ENCODE measurements at regions not wholly inside any gene's neighbourhood (a gene's known extent, or its start where the extent isn't known, plus 50 kb on each side); places are given as distances from the start of the nearest gene placed in this dataset.

DNA sequence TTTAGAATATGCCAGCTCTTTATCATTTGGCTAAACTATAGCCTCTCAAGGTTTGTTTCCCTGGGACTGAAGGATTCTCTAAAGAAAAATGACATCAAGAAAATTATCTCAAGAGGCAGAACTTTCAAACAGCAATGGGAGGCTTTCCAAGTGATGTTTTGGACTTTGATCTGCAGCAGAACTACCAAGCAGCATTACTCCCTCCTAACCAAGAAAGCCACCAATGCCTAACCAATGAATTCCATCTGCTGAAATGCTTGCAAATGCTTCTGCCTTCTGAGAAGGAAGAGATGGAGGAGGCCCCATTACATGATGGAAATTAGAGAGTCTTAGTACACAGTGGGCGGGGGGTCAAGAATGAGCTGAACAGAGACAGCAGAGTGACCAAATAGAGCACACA lies 95.1 kb upstream of the SLC35G4 start:
- ChIA-PET POLR2A (no interaction called here), CTCF (interaction anchor here (1.4 to 4.0 kb wide), 3 partner anchors 39 to 206 kb away, joined by 4 to 35 read pairs (median 6); no protein-coding TSS in a partner anchor)
- DNase-seq (ENCODE audit: low read depth, low spot score), result no peak
- no peak overlapping the region for H3K4me3 ChIP-seq (ENCODE audit: low read depth, low read length)
- TF ChIP-seq, protein P1, sequence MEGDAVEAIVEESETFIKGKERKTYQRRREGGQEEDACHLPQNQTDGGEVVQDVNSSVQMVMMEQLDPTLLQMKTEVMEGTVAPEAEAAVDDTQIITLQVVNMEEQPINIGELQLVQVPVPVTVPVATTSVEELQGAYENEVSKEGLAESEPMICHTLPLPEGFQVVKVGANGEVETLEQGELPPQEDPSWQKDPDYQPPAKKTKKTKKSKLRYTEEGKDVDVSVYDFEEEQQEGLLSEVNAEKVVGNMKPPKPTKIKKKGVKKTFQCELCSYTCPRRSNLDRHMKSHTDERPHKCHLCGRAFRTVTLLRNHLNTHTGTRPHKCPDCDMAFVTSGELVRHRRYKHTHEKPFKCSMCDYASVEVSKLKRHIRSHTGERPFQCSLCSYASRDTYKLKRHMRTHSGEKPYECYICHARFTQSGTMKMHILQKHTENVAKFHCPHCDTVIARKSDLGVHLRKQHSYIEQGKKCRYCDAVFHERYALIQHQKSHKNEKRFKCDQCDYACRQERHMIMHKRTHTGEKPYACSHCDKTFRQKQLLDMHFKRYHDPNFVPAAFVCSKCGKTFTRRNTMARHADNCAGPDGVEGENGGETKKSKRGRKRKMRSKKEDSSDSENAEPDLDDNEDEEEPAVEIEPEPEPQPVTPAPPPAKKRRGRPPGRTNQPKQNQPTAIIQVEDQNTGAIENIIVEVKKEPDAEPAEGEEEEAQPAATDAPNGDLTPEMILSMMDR (IDR thresholded peaks at IDR 0.05; ENCODE audit: insufficient read depth, low read length, missing control alignments), result no peak

DNA sequence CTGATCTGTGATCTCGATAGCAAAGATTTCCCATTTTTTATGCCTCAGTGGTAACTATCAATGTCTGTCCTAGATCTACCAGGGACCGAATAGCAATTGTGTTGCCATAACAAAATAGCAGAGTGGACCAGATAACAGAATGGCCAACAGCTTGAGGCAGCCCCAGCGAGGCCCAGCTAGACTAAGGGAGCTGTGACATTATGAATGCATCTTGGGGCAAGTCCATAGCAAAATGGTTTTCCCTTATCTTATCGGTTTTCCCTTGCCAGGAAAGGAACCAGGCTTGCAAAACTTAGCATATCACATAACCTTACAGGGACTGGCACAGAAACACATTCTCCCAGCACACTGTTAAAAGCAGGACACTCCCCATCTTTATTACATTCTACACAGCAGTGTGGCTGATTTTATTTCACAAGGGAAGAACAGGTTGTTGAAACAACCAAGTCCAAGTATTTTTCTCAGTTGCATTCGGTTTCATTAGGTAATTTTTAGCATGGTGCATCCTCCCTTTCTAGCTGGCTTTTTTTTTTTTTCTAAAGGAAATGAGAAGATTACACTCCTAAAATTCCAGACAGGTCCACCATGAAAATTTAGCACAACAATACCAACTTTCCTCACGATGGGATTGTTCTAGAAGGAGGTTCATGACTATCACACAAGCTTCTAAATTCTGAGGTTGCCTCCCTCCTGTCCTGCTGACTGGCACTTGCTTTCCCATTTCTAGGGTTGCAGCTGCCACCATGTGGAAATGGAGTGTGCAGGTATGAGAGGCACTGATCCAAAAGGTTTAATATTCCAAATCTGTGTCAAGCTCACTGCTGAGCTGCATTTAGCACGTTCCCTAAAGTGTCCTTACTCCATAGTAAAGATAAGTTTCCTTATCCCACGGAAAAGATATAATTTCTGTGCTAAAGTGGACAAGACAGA lies 97.0 kb upstream of the SLC35G4 start:
- CTCF ChIA-PET, result interaction anchor here (0.6 to 4.0 kb wide), 6 partner anchors 10 to 952 kb away, joined by 3 to 35 read pairs (median 4); no protein-coding TSS in a partner anchor
- DNase-seq (ENCODE audit: low read depth, low spot score), result no peak

DNA sequence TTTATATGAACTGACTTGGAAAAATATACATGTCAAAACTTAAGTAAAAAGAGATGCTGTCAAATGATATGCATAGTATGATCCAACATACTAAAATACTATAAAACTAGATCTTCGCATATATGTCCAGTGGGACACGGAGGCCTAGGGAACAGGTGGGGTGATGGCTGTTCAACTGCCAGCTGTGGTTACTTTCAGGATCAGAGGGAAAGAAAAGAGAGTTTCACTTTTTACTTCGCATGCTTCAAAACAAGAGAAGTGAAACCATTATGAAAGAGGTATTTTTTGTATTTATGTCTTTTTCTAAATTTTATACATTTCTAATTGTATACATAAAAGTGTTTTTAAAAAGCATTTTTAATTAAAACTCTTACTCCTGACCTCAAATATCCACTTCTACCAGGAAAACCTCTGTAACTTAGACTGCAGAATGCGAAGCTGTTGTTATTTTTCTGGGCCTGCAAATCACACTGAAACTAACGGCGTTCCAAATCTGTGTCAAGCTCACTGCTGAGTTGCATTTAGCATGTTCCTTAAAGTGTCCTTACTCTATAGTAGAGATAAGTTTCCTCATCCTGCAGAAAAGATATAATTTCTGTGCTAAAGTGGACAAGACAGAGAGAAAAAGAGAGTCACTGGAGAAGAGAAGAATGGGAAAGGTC lies 97.8 kb upstream of the SLC35G4 start:
- TF ChIP-seq, protein P1 (IDR thresholded peaks at IDR 0.05; ENCODE audit: insufficient read depth, low read length, missing control alignments), result no peak
- CTCF ChIA-PET, result interaction anchor here (1.0 to 4.0 kb wide), 2 partner anchors 200 to 951 kb away, joined by 4 to 35 read pairs; no protein-coding TSS in a partner anchor

More for the DNA sequence above, 97.0 kb upstream of the SLC35G4 start:
- POLR2A ChIA-PET, result no interaction called here
- TF ChIP-seq, protein P1 (IDR thresholded peaks at IDR 0.05; ENCODE audit: insufficient read depth, low read length, missing control alignments), result peak; percentile 43
- no peak overlapping the region for H3K4me3 ChIP-seq (ENCODE audit: low read depth, low read length)

DNA sequence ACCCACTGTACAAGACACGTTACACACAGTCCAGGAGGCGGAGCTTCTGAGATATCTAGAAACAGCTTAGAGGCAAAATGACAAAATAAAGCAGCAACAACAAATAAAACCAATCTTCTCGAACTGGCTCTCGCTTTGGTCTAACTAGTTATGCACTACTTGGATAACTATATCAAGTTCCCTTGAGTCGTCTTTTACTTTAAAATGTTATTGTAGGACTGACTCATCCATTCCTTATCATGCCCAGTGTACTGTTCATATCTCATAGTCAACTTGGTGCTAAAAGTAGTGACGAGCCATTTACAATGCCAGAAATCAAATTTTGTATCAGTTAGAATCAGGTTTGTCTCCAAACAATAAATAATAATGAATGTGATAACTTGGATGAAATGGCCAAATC lies 102.5 kb upstream of the SLC35G4 start:
- POLR2A ChIA-PET, result no interaction called here
- TF ChIP-seq, protein P1 (IDR thresholded peaks at IDR 0.05; ENCODE audit: insufficient read depth, low read length, missing control alignments), result no peak
- DNase-seq (ENCODE audit: low read depth, low spot score), result no peak
- no peak overlapping the region for H3K4me3 ChIP-seq (ENCODE audit: low read depth, low read length)
- CTCF ChIA-PET, result interaction anchor here (2.8 kb wide), 1 partner anchor 12 kb away, joined by 15 read pairs; no protein-coding TSS in a partner anchor

More for the DNA sequence above, 97.8 kb upstream of the SLC35G4 start:
- no peak overlapping the region for H3K4me3 ChIP-seq (ENCODE audit: low read depth, low read length)
- POLR2A ChIA-PET, result no interaction called here
- no peak for DNase-seq (ENCODE audit: low read depth, low spot score)

DNA sequence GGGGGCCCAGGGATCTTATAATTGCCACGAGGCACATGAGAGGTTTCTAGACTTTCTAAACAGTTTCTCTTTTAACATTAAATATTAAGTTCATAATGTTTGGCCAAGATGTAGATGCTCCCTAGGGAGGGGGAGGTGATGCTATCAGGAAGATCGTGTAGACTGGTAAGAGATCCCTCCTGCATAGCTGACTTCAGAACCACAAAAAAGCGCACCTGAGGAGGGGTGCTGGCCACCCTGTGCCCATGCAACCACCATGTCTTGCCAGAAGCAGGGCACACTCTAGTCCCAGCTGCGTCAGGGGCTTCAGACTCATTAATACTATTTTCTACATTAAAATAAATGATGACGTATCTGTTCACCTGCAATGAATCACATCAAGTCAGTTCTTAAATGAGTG lies 103.4 kb upstream of the SLC35G4 start:
- TF ChIP-seq, protein P1 (IDR thresholded peaks at IDR 0.05; ENCODE audit: insufficient read depth, low read length, missing control alignments), result no peak
- H3K4me3 ChIP-seq (ENCODE audit: low read depth, low read length), result no peak overlapping the region
- ChIA-PET POLR2A (no interaction called here), CTCF (interaction anchor here (1.2 to 2.8 kb wide), 2 partner anchors 13 to 194 kb away, joined by 3 to 15 read pairs; no protein-coding TSS in a partner anchor)
- DNase-seq (ENCODE audit: low read depth, low spot score), result no peak

DNA sequence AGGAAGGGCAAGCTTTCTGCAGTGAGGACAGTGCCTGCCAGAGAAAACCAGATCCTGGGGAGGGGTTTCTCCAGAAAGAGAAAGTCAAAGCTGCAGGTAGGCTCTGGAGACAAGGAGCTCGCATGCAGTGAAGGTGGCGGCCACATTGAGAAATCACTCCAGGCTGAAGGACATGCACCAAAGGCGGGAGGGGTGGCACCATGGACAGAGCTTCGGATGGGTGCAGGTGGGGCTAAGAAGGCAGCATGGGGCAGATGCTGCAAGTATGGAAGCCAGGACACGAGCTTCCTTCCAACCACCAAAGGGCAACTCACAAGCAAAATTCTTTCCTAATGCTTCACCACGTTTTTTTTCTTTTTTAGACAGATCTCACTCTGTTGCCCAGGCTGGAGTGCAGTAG lies 104.4 kb upstream of the SLC35G4 start:
- DNase-seq (ENCODE audit: low read depth, low spot score), result no peak
- TF ChIP-seq, protein P1 (IDR thresholded peaks at IDR 0.05; ENCODE audit: insufficient read depth, low read length, missing control alignments), result no peak
- no peak overlapping the region for H3K4me3 ChIP-seq (ENCODE audit: low read depth, low read length)
- ChIA-PET POLR2A (no interaction called here), CTCF (interaction anchor here (1.2 to 2.8 kb wide), 2 partner anchors 14 to 193 kb away, joined by 3 to 15 read pairs; no protein-coding TSS in a partner anchor)
